Endodermal cell (in vitro differentiated cells): ENCODE measurements at regions not wholly inside any gene's neighbourhood (a gene's known extent, or its start where the extent isn't known, plus 50 kb on each side); places are given as distances from the start of the nearest gene placed in this dataset.

Experiments used
- DNase-seq: peaks from one replicate; pipeline ENCODE4 v3.0.0-alpha.2; 2017
- H3K27ac ChIP-seq: 2 replicates; pipeline ENCODE4 v1.5.1; 2013; ENCODE audit warnings: mild to moderate bottlenecking, low read depth, low read length, moderate library complexity
- H3K27me3 ChIP-seq: 2 replicates; pipeline ENCODE4 v1.6.1; 2013; ENCODE audit warnings: mild to moderate bottlenecking, low read length, moderate library complexity; ENCODE audit not compliant: insufficient read depth, control insufficient read depth, poor library complexity, severe bottlenecking
- H3K36me3 ChIP-seq: 2 replicates; pipeline ENCODE4 v1.7.0; 2013; ENCODE audit warnings: mild to moderate bottlenecking, low read length, moderate library complexity; ENCODE audit not compliant: control insufficient read depth, insufficient read depth
- H3K4me1 ChIP-seq: one replicate; pipeline ENCODE4 v1.7.0; 2013; ENCODE audit warnings: low read length; ENCODE audit not compliant: control insufficient read depth, insufficient read depth
- H3K4me3 ChIP-seq: 2 replicates; pipeline ENCODE4 v1.5.1; 2013; ENCODE audit warnings: mild to moderate bottlenecking, low read length, moderate library complexity
- H3K9ac ChIP-seq: 2 replicates; pipeline ENCODE4 v1.6.1; 2013; ENCODE audit warnings: mild to moderate bottlenecking, low read length, moderate library complexity; ENCODE audit not compliant: poor library complexity, severe bottlenecking; ENCODE audit errors: extremely low read depth
- H3K9me3 ChIP-seq: 2 replicates; pipeline ENCODE4 v1.6.1; 2013; ENCODE audit warnings: mild to moderate bottlenecking, low read length, moderate library complexity; ENCODE audit not compliant: control insufficient read depth
- H3K27ac Mint-ChIP-seq: 2 replicates; pipeline ENCODE4 v1.8.0; 2020; ENCODE audit warnings: mixed read lengths
- H3K27me3 Mint-ChIP-seq: 2 replicates; pipeline ENCODE4 v1.8.0; 2021; ENCODE audit warnings: mild to moderate bottlenecking, mixed read lengths; ENCODE audit not compliant: insufficient read depth
- H3K36me3 Mint-ChIP-seq: 2 replicates; pipeline ENCODE4 v1.8.0; 2020; ENCODE audit warnings: low read depth, mixed read lengths
- H3K4me1 Mint-ChIP-seq: 2 replicates; pipeline ENCODE4 v1.8.0; 2020; ENCODE audit warnings: mixed read lengths
- H3K4me3 Mint-ChIP-seq: 2 replicates; pipeline ENCODE4 v1.8.0; 2020; ENCODE audit warnings: mild to moderate bottlenecking, moderate library complexity, mixed read lengths
- H3K9me3 Mint-ChIP-seq: 2 replicates; pipeline ENCODE4 v1.8.0; 2020; ENCODE audit warnings: mild to moderate bottlenecking, mixed read lengths
- CTCF ChIP-seq: fragments of 200-600 bp; sonication (generic); conservative IDR thresholded peaks from 2 replicates; pipeline ENCODE4 v1.5.0; 2021; ENCODE audit warnings: antibody characterized with exemption, mild to moderate bottlenecking
- WGBS, 2 experiments: methylation state at CpG; one replicate each; pipeline versions ENCODE4 v1.1.5 to v1.1.7; 2013; ENCODE audit warnings: missing lambda C conversion rate in 2 of 2, mixed read lengths in 1 of 2; ENCODE audit not compliant: insufficient coverage in 1 of 2, insufficient read length in 1 of 2; 5-methylcytosine and 5-hydroxymethylcytosine counted together

- Mint-ChIP-seq H3K4me3 (no peak overlapping the region), H3K27me3 (no peaks in the 10 kb centered on the region), H3K27ac (no peak overlapping the region), H3K36me3 (no peaks in the 10 kb centered on the region), H3K4me1 (peaks cover 12% of the 10 kb centered on the region), H3K9me3 (no peaks in the 10 kb centered on the region)
- Histone ChIP-seq H3K9ac (no peak overlapping the region), H3K9me3 (no peaks in the 10 kb centered on the region), H3K36me3 (no peaks in the 10 kb centered on the region), H3K27ac (no peak overlapping the region), H3K4me1 (peaks cover 2% of the 10 kb centered on the region), H3K27me3 (no peaks in the 10 kb centered on the region), H3K4me3 (no peak overlapping the region)
- WGBS, 2 experiments: 100% methylated on average over 1 of the region's 1 CpG; no CpG with 5 or more reads in 1 of the 2 experiments
- no peak for TF ChIP-seq CTCF
- no peak for DNase-seq
These were observed 543.8 kb downstream of the CSNK1G3 start for GRCh38 chr5:124055751-124056150.

- TF ChIP-seq CTCF: no peak
- Mint-ChIP-seq H3K4me3 (no peak overlapping the region), H3K4me1 (peaks cover 9% of the 10 kb centered on the region), H3K27ac (no peak overlapping the region), H3K36me3 (no peaks in the 10 kb centered on the region), H3K9me3 (no peaks in the 10 kb centered on the region), H3K27me3 (no peaks in the 10 kb centered on the region)
- Histone ChIP-seq H3K9me3 (no peaks in the 10 kb centered on the region), H3K4me3 (no peak overlapping the region), H3K27me3 (no peaks in the 10 kb centered on the region), H3K27ac (no peak overlapping the region), H3K9ac (no peak overlapping the region), H3K4me1 (peaks cover 2% of the 10 kb centered on the region), H3K36me3 (no peaks in the 10 kb centered on the region)
- no peak for DNase-seq
These were observed 542.6 kb downstream of the CSNK1G3 start for GRCh38 chr5:124054564-124054963.

GRCh38 chr5:124053340-124053739, 541.4 kb downstream of the CSNK1G3 start:
- no peak overlapping the region for H3K27ac ChIP-seq
- peaks cover 2% of the 10 kb centered on the region for H3K4me1 ChIP-seq
- no peaks in the 10 kb centered on the region for H3K36me3 ChIP-seq
- H3K4me3 Mint-ChIP-seq: no peak overlapping the region
- WGBS, 2 experiments: 94 to 100% methylated on average over 1 to 2 of the region's 2 CpGs
- no peaks in the 10 kb centered on the region for H3K27me3 ChIP-seq
- H3K27me3 Mint-ChIP-seq: no peaks in the 10 kb centered on the region
- H3K36me3 Mint-ChIP-seq: no peaks in the 10 kb centered on the region
- H3K27ac Mint-ChIP-seq: no peak overlapping the region
- no peak for DNase-seq
- TF ChIP-seq CTCF: no peak
- no peak overlapping the region for H3K4me3 ChIP-seq
- H3K9me3 ChIP-seq: no peaks in the 10 kb centered on the region
- H3K9me3 Mint-ChIP-seq: no peaks in the 10 kb centered on the region
- peaks cover 9% of the 10 kb centered on the region for H3K4me1 Mint-ChIP-seq
- H3K9ac ChIP-seq: no peak overlapping the region
